Calu3 (cell line): ENCODE measurements at regions not wholly inside any gene's neighbourhood (a gene's known extent, or its start where the extent isn't known, plus 50 kb on each side); places are given as distances from the start of the nearest gene placed in this dataset.

ENCODE experiments used
- BruUV-seq: library from RNA; stranded (reverse); fragments of 400-500 nt; replicated peaks from 2 replicates; lab custom pipeline; 2021; lab: Mats Ljungman, UMichigan
- CTCF ChIA-PET: fragments of 300-600 bp; sonication (Branson Sonifier 250); formaldehyde crosslinking; loops from one replicate; lab custom pipeline; 2022; ENCODE audit warnings: antibody characterized with exemption; lab: Charles Lee
- DNase-seq: peaks from one replicate; pipeline ENCODE4 v3.0.0; 2022
- H3K27ac Mint-ChIP-seq: one replicate; pipeline ENCODE4 v1.8.0; 2022; ENCODE audit warnings: mixed read lengths; ENCODE audit not compliant: unreplicated experiment
- H3K27me3 Mint-ChIP-seq: one replicate; pipeline ENCODE4 v1.8.0; 2022; ENCODE audit warnings: mixed read lengths; ENCODE audit not compliant: unreplicated experiment
- H3K36me3 Mint-ChIP-seq: one replicate; pipeline ENCODE4 v1.8.0; 2022; ENCODE audit warnings: mild to moderate bottlenecking, moderate library complexity, mixed read lengths; ENCODE audit not compliant: insufficient read depth, unreplicated experiment
- H3K4me1 Mint-ChIP-seq: one replicate; pipeline ENCODE4 v1.8.0; 2022; ENCODE audit warnings: mild to moderate bottlenecking, low read depth, mixed read lengths; ENCODE audit not compliant: unreplicated experiment
- H3K4me3 Mint-ChIP-seq: one replicate; pipeline ENCODE4 v1.8.0; 2022; ENCODE audit warnings: mild to moderate bottlenecking, low read depth, moderate library complexity, mixed read lengths; ENCODE audit not compliant: unreplicated experiment
- H3K9me3 Mint-ChIP-seq: one replicate; pipeline ENCODE4 v1.8.0; 2022; ENCODE audit warnings: low read depth, mixed read lengths; ENCODE audit not compliant: unreplicated experiment
- intact Hi-C: fragments of 100-400 bp; cut with micrococcal nuclease; formaldehyde crosslinking; loops from one replicate; pipeline ENCODE4 v1.10.0; 2022; ENCODE audit not compliant: unreplicated experiment
- TF ChIP-seq, protein P1 (sequence below): fragments of 200-600 bp; IDR thresholded peaks from one replicate; pipeline ENCODE4 v1.8.0; 2022; ENCODE audit warnings: antibody characterized with exemption; ENCODE audit not compliant: unreplicated experiment

DNA sequence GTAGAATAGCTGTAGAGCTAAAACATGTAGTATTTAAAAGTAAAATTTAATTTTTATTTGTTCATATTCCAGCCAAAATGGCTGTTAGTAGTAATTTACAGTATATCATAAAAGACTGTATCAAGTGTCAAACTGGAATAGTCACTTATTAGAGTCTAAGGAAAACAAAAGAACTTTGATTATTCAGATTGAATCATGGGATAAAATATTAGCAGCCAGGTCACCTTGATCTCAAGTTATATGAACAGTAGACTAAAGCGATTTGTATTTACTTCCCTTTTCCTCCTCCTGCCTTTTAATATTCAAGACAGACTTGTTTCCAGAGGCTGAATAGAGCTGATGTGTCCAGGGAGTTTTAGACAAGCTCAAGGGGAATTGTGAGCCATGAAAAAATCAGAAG is 54.4 kb downstream of the PMAIP1 start:
- BruUV-seq, result no TSS peak
- TF ChIP-seq, protein P1, sequence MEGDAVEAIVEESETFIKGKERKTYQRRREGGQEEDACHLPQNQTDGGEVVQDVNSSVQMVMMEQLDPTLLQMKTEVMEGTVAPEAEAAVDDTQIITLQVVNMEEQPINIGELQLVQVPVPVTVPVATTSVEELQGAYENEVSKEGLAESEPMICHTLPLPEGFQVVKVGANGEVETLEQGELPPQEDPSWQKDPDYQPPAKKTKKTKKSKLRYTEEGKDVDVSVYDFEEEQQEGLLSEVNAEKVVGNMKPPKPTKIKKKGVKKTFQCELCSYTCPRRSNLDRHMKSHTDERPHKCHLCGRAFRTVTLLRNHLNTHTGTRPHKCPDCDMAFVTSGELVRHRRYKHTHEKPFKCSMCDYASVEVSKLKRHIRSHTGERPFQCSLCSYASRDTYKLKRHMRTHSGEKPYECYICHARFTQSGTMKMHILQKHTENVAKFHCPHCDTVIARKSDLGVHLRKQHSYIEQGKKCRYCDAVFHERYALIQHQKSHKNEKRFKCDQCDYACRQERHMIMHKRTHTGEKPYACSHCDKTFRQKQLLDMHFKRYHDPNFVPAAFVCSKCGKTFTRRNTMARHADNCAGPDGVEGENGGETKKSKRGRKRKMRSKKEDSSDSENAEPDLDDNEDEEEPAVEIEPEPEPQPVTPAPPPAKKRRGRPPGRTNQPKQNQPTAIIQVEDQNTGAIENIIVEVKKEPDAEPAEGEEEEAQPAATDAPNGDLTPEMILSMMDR, result no peak
- Mint-ChIP-seq H3K27me3 (no peaks in the 10 kb centered on the region), H3K4me3 (no peak overlapping the region), H3K4me1 (peaks cover 60% of the 10 kb centered on the region), H3K9me3 (no peaks in the 10 kb centered on the region), H3K27ac (peak overlapping the region; percentile 85), H3K36me3 (peaks cover 10% of the 10 kb centered on the region)
- DNase-seq, result no peak
- intact Hi-C loops, result no loop called here
- CTCF ChIA-PET, result interaction anchor here (1.0 to 1.8 kb wide), 4 partner anchors 31 to 115 kb away, joined by 3 to 5 read pairs (median 4); no protein-coding TSS in a partner anchor
